ENCODE measurements at regions not wholly inside any gene's neighbourhood (a gene's known extent, or its start where the extent isn't known, plus 50 kb on each side); places are given as distances from the start of the nearest gene placed in this dataset.
"Not testable (repeated sequence)": the region's sequence is repeated elsewhere in the genome, so short reads cannot be mapped to it uniquely, and the experiment has no call there.

DNA sequence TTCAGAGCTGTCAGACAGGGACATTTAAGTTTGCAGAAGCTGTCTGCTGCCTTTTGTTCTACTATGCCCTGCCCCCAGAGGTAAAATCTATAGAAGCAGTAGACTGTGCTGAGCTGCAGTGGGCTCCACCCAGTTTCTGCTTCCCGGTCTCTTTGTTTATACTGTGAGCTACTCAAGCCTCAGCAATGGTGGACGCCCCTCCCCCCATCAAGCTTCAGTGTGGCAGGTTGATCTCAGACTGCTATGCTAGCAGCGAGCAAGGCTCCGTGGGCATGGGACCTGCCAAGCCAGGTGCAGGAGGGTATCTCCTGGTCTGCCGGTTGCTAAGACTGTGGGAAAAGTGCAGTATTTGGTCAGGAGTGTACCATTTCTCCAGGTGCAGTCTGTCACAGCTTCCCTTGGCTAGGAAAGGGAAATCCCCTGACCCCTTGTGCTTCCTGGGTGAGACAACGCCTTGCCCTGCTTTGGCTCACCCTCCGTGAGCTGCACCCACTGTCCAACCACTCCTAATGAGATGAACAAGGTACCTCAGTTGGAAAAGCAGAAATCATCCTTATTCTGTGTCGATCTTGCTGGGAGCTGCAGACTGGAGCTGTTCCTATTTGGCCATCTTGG lies 692.2 kb downstream of the UTRN start:
- TF ChIP-seq CTCF, POLR2A (IDR thresholded peaks at IDR 0.05): not testable (repeated sequence)
